SK-N-SH (cell line): ENCODE measurements at regions not wholly inside any gene's neighbourhood (a gene's known extent, or its start where the extent isn't known, plus 50 kb on each side); places are given as distances from the start of the nearest gene placed in this dataset.

Experiments used
- EP300 ChIP-seq, 2 experiments: IDR thresholded peaks; 2 replicates each; pipeline versions ENCODE4 v1.4.0 to v1.6.1; 2012; ENCODE audit warnings: borderline replicate concordance in 1 of 2, low read depth in 1 of 2, low read length in 1 of 2
- MXI1 ChIP-seq: IDR thresholded peaks from 2 replicates; pipeline ENCODE4 v1.6.1; 2012; ENCODE audit warnings: mild to moderate bottlenecking, low read depth, low read length, improper control_type of control experiment
- POLR2AphosphoS5 ChIP-seq: IDR thresholded peaks from 2 replicates; pipeline ENCODE4 v1.6.1; 2012; ENCODE audit warnings: low read depth, low read length
- RCOR1 ChIP-seq: fragments of 150-350 bp; IDR thresholded peaks from 2 replicates; pipeline ENCODE4 v1.6.1; 2017; ENCODE audit warnings: antibody characterized with exemption, low read length
- TF ChIP-seq, protein P1 (sequence below): fragments of 200-600 bp; sonication (generic); IDR thresholded peaks from 2 replicates; pipeline ENCODE4 v1.6.1; 2017; ENCODE audit warnings: antibody characterized with exemption, mild to moderate bottlenecking, moderate library complexity
- TF ChIP-seq, protein P2 (sequence below): IDR thresholded peaks from 2 replicates; pipeline ENCODE4; 2012
- TF ChIP-seq, protein P3 (sequence below): IDR thresholded peaks from 2 replicates; pipeline ENCODE4 v1.6.1; 2012; ENCODE audit warnings: mild to moderate bottlenecking, low read depth, low read length, moderate library complexity

DNA sequence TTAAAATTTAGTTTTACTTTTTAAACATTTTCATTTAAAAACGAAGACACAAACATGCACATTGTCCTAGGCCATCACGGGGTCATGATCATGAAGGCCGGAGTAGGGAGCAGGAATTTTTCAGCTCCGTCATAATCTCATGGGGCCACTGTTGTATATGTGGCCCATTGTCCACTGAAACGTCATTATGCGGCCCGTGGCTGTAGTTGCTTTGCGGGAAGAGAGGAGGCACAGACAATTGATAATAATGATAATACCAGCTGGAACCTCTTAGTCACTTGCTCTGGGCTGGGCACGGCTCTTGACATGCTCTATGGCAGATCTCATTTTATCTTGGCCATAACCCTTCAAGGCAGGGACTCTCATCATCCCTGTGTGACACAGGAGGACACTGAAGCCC, 56.5 kb upstream of the FNDC1 start:
- TF ChIP-seq EP300 (IDR thresholded peaks at IDR 0.05; ENCODE audit: borderline replicate concordance in 1 of 2, low read depth in 1 of 2, low read length in 1 of 2) (no peak), MXI1 (no peak), POLR2AphosphoS5 (no peak), RCOR1 (no peak)
- TF ChIP-seq, protein P1, sequence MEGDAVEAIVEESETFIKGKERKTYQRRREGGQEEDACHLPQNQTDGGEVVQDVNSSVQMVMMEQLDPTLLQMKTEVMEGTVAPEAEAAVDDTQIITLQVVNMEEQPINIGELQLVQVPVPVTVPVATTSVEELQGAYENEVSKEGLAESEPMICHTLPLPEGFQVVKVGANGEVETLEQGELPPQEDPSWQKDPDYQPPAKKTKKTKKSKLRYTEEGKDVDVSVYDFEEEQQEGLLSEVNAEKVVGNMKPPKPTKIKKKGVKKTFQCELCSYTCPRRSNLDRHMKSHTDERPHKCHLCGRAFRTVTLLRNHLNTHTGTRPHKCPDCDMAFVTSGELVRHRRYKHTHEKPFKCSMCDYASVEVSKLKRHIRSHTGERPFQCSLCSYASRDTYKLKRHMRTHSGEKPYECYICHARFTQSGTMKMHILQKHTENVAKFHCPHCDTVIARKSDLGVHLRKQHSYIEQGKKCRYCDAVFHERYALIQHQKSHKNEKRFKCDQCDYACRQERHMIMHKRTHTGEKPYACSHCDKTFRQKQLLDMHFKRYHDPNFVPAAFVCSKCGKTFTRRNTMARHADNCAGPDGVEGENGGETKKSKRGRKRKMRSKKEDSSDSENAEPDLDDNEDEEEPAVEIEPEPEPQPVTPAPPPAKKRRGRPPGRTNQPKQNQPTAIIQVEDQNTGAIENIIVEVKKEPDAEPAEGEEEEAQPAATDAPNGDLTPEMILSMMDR: no peak
- TF ChIP-seq, protein P2, sequence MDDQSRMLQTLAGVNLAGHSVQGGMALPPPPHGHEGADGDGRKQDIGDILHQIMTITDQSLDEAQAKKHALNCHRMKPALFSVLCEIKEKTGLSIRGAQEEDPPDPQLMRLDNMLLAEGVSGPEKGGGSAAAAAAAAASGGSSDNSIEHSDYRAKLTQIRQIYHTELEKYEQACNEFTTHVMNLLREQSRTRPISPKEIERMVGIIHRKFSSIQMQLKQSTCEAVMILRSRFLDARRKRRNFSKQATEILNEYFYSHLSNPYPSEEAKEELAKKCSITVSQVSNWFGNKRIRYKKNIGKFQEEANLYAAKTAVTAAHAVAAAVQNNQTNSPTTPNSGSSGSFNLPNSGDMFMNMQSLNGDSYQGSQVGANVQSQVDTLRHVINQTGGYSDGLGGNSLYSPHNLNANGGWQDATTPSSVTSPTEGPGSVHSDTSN: no peak
- TF ChIP-seq, protein P3, sequence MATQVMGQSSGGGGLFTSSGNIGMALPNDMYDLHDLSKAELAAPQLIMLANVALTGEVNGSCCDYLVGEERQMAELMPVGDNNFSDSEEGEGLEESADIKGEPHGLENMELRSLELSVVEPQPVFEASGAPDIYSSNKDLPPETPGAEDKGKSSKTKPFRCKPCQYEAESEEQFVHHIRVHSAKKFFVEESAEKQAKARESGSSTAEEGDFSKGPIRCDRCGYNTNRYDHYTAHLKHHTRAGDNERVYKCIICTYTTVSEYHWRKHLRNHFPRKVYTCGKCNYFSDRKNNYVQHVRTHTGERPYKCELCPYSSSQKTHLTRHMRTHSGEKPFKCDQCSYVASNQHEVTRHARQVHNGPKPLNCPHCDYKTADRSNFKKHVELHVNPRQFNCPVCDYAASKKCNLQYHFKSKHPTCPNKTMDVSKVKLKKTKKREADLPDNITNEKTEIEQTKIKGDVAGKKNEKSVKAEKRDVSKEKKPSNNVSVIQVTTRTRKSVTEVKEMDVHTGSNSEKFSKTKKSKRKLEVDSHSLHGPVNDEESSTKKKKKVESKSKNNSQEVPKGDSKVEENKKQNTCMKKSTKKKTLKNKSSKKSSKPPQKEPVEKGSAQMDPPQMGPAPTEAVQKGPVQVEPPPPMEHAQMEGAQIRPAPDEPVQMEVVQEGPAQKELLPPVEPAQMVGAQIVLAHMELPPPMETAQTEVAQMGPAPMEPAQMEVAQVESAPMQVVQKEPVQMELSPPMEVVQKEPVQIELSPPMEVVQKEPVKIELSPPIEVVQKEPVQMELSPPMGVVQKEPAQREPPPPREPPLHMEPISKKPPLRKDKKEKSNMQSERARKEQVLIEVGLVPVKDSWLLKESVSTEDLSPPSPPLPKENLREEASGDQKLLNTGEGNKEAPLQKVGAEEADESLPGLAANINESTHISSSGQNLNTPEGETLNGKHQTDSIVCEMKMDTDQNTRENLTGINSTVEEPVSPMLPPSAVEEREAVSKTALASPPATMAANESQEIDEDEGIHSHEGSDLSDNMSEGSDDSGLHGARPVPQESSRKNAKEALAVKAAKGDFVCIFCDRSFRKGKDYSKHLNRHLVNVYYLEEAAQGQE: no peak
